GM21360 (cell line): ENCODE measurements at regions not wholly inside any gene's neighbourhood (a gene's known extent, or its start where the extent isn't known, plus 50 kb on each side); places are given as distances from the start of the nearest gene placed in this dataset.

ENCODE experiments used
- ATAC-seq: cut with Tn5 transposase; IDR thresholded peaks from one replicate; pipeline ENCODE4 v1.9.1; 2021; ENCODE audit warnings: mild to moderate bottlenecking, moderate library complexity; ENCODE audit not compliant: unreplicated experiment

GRCh38 chr4:125735102-125735501 is 420.3 kb downstream of the FAT4 start:
- no peak for ATAC-seq

DNA sequence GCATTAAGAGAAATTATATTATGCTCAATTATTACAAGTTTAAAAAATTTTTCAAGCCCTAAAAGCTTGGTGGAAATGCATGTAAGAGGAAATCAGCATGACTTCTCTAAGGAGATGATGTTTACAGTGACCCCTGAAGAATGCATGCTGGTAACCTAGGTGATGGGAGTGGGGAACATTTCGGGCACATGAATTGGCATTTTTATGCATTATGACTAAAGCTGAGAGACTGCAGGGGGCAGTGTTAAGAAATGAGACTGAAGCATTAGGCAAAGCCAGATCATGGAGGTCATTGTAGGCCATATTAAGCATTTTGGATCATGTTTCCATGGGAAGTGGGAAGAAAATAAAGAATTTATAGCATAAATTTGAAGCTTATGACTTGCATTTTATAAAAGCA is 421.3 kb downstream of the FAT4 start:
- ATAC-seq: no peak

DNA sequence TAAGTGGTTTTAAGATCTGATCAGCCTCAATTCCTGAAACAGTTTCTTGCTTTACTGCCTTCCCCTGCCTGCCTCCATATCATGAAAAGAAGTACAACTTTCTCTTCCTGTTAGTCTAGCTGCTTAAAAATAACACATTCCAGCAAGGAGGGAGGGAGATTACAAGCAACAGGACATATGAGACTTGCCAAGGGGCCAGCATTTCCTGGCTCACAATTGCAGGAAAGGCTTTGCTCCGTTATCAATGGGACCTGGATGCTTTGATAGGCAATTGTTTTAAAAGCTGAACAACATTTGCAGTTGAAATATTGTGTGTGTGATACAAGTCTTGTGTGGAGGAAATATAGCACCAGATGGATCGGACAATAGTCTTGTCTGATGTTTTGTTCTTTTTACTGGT is 425.0 kb downstream of the FAT4 start:
- ATAC-seq: no peak

DNA sequence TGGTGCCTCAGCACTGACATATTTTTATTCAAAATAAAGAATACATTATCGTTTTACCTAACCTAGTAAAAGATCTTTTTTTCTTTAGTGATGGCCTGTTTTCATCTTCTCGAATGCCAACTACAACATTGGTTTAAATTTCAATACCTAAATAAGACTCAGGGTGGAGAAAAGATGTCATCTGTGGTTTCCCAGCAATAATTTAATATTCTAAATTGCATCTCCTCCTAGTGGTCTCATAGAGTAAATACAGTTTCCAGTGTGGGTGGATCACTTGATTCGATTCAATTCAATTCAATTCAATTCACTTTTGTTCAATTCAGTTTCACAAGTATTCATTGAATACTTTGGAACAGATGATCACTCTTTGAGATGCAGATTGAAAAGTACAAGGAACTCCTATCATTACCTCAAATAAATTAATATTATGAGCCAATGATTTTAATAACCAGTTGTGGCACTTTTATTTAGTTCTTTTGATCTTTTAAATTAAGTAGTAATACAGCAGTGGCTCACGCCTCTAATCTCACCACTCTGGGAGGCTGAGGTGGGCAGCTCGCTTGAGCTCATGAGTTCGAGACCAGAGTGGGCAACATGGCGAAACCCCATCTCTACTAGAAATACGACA is 427.2 kb downstream of the FAT4 start:
- ATAC-seq: no peak

GRCh38 chr4:125744891-125745364 is 430.2 kb downstream of the FAT4 start:
- ATAC-seq: no peak

DNA sequence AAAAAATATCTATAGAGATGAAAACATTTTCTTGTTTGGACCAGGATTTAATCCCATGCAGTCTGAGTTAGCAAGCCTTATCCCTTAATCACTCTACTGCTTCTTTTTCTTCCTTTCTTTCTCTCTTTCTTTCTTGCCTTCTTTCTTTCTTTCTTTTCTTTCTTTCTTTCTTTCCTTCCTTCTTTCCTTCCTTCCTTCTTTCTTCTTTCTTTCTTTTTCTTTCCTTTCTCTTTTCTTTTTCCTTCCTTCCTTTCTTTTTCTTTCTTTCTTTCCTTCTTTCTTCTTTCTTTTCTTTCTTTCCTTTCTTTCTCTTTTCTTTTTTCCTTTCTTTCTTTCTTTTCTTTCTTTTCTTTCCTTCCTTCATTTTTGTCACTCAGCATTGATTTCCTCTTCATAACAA is 434.6 kb downstream of the FAT4 start:
- no peak for ATAC-seq

GRCh38 chr4:125750399-125750798 is 435.6 kb downstream of the FAT4 start:
- no peak for ATAC-seq

DNA sequence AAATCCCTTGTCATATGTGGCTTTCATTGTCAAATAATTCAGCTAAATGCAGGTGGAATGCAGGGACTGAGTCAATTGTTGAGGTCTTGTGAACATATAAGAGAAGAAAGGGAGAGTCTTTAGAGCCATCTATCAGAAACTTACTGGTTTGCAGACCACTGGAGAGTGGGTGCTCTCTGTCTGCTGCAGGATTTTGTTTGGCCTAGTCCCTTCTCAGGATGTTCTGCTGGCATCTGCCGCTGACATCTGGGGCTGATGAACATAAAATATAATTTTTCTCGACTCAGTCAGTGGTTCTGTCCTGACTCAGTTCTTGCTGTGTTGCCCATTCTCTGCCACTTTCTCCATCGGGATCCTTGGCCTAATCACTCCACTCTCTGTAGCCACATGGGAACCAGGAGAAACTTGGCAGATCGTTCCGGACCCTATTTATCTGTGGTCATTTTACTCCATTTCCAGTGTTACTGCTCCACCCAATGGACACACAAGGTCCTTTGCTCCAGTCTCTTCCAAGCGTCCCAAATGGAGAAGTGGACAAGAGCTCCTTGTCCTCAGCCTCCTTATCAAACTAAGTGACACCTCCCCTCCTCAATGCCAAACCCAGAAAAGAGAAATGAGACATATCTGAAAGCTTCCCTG is 436.2 kb downstream of the FAT4 start:
- no peak for ATAC-seq

DNA sequence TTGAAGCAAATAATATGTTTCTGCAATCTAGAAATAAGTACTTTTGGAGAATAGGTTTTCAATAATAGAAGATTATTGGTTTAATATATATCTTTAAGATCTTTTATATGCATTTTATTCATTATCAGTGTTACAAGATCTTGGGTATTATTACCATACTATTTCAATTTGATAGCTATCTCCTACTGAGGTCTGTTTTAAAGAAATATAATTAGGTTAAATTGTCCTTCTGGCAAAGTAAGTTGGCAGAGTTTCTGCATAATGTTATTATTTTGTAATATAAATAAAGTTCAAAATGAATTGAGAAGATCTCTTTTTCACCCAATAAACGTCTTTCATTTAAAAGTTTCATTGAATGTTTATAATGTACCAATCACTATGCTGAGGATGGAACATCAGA is 443.7 kb downstream of the FAT4 start:
- no peak for ATAC-seq

DNA sequence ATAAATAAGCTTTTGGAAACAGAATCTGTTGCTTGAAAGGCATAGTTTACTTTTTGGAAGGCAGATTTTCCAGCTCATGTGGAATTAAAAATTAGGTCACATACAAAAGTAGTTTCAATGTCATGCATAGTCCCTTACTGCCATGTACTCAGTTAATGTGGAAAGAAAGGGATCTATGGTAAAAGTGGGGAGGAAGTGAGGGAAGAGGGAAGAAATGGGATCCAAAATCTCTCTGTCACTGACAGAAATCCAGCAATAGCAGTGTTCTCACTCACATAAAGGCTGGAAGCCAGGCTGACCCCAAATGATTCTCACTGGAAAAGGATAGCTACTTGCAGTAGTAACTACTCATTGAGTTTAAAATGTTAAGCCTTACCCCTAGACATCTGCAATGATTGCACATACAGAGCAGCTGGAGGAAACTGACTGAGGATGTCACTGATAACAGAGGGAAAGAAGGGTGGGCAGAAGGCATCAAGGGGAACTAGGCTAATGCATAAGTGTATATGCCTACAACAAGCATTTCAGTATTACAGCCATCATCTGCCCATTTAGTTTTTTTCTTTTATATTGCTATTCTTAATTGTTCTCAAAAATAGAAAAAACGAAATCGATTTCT is 445.6 kb downstream of the FAT4 start:
- no peak for ATAC-seq

DNA sequence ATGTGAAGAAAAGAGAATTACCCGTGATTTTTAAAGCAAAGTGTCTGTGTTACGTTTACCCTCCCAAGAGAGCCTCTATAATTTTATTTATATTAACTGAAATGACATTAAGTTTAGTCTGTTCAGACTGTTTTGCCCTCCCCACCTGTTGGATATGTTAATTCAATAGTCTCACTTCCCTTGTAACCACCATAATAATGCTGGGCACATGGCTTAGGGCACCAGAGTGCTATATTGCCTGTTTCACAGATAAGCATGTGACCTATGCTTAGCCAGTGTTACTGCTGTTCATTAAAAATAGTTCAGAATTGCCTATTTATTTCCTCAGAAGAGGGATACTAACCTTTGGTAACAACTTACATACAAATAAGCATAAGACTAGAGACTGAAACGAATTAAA is 446.2 kb downstream of the FAT4 start:
- no peak for ATAC-seq

GRCh38 chr4:125762537-125762936 is 447.8 kb downstream of the FAT4 start:
- no peak for ATAC-seq

GRCh38 chr4:125765941-125766340 is 451.2 kb downstream of the FAT4 start:
- ATAC-seq: no peak

DNA sequence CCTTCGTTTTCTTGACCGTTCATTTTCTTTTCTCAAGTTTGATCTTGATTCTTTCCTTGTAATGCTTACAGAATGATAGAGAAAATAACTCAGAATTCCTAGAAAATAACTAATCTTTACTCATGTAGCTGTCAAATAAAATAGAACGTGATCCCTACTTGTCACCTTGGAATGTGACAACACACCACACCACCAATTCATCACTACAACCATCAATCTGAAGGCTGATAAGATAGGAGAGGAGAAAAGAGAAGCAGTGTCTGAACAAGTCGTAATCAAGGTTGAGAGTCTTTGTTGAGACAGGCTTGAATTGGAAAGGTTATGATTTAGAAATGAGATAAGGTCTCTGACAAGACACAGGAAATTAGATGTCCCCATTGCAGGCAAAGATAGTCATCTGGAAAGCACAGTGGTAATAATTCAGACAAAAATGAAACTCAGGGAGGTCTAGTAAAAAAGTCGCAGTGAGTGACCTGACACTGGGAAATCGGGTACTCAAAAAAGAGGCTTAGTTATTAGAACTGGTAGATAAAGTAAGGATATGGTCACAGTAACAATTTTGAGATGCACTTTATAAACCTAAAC is 456.2 kb downstream of the FAT4 start:
- no peak for ATAC-seq

DNA sequence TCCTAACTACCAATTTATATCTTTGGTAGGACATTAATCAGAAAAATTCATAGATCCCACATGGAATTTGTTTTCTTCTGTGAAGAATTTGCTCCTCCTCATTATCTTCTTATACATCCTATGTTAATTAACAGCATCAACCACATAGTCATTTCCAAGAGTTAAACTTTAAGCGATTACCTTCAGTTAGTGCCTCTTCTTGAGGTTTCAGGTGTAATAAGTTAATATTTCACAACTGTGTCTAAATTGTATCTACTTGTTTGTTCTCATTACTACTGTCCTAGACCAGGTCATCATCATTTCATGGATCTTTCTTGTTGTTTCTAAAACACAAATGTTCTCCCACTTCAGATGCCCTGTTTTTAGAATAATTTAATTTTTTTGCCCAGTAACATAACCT is 457.9 kb downstream of the FAT4 start:
- no peak for ATAC-seq

DNA sequence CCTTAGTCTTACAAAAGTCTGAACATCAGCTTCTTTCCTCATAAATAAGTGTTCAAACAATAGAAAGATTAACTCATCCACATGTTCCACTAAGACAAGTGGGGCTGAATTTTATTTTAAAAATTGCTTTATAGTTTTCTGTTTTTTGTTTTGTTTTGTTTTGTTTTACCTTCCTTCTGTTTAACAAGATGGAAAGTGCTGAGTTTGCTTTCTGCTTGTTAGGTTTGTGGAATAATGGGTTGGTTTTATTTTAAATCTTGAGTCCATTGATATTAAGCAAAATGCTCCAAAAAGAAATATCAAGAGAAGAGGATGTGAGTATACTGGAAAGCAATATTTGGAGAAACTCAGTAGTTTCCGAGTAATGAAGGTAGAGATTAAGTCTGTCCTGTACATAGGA is 458.7 kb downstream of the FAT4 start:
- ATAC-seq: no peak

DNA sequence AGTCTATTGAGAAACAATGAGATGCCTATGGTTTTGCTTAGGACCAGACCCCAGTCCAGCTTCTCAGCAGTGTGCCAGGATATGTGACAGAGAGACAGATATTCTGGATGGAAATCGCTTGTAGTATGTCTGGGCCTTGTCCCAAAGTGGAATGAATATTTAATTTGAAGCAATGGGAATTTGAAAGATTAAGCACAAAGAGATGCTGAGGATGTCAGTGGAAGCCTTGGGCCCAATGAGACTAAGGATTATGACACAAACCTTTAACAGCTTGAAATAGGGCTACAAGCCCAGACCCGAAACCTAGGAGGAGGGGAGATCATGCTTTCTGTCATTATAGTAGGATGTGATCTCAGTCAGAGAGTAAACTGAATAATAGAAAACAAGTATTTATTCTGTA is 459.2 kb downstream of the FAT4 start:
- no peak for ATAC-seq

DNA sequence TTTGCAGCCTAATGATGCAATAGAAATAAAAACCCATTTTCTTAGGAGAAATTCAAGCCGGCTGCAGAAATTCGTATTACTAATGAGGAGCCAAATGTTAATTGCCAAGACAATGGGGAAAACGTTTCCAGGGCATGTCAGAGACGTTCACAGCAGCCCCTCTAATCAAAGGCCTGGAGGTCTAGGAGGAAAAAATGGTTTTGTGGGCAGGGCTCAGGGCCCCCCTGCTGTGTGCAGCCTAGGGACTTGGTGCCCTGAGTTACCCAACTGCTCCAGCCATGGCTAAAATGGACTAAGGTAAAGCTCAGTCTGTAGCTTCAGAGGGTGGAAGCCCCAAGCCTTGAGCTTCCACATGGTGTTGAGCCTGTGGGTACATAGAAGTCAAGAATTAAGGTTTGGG is 461.4 kb downstream of the FAT4 start:
- ATAC-seq: no peak

- ATAC-seq: no peak
Measured at GRCh38 chr4:125780164-125780563, 465.4 kb downstream of the FAT4 start.

DNA sequence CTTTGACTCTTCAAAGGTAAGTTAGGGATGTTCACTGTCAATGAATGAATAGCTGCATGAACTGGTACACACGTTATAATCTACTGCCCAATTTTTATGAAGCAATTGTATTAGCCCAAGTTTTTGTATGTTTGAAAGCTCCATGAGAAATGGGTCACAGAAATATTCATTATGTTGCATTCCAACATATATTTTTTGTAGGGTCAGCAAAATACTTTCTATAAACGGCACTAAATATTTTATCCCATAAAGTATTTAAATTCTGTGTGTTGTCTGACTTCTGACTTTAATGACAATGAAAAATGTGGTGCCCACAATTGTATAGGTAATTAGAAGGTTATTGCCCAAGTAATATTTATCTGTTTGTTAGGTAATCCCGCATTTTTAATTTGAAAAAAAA is 466.0 kb downstream of the FAT4 start:
- ATAC-seq: no peak

- ATAC-seq: no peak
Measured at GRCh38 chr4:125781651-125782050, 466.9 kb downstream of the FAT4 start.

- no peak for ATAC-seq
Measured at GRCh38 chr4:125784741-125785140, 470.0 kb downstream of the FAT4 start.
